ENCODE measurements at regions not wholly inside any gene's neighbourhood (a gene's known extent, or its start where the extent isn't known, plus 50 kb on each side); places are given as distances from the start of the nearest gene placed in this dataset.

DNA sequence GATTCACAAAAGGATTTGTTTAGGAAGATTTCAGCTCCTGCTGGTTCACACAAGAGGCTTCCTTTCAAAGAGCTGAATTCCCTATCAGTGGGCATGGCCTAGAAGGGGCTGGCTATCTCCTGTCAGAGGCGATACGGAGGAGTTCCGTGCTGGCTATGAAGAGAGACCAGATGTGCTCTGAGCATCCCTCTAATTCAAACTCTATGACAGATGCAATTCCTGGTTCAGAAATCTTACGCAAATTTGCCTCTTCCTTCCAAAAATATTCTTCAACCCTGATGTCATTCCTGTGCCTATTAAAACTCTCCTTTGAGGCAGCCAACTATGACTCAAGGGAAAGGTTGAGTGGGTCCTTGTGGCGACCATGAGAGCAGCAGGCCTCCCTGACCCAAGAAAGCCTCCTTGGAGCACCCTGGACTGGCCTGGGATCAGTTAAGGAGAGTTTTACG lies 139.3 kb upstream of the HES1 start:
- peaks cover 47% of the 10 kb centered on the region for H3K4me1 Mint-ChIP-seq

DNA sequence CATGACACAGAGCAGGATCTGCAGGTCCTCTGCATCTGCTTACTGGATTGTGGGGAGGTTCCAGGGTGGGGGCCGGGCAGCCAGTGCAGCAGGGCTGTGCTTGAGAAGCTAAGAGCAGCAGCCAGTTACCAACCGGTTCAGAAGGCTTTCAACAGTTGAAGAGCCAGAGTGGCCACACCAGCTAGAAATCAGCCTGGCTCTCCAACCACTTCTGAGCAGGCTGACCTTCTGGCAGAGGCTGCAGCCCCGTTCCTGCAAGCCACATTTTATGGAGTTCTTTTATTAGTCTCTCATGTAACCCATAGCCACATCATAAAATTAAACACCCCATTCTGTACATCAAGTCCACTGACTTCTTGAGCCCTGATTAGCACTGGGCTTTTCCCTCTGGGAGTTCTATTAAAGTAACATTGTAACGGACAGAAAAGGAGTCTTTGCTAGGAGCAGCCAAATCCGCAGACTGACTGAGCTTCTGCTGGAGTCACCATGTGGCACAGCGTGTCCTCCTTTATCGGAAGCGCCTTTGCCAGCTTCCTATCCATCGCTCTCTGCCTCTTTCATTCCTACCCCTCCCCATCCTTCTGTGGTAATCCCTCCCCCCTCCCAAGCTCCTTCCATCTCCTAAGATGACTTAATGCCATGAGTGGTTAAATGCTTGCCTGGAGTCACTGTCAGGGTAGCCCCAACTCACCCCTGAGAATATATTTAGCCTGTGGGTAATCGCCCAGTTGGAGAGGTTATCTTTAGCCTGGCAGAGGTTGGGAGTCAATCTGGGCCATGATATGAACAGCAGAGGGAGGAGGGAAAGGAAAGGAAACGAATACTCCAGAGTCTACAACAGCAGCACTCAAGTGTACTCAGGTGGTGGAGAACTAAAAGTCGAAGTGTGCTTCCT lies 138.5 kb upstream of the HES1 start:
- H3K27me3 ChIP-seq (ENCODE audit: insufficient read depth): peaks cover 11% of the 10 kb centered on the region; the same call in 1 of the 2 replicates
- H3K4me2 ChIP-seq: no peak overlapping the region
- DNase-seq (ENCODE audit: low spot score) (no peak), ATAC-seq (peak; percentile 9; the same call in 1 of the 3 replicates)
- H4K20me1 ChIP-seq (replicated peaks; ENCODE audit: insufficient read depth): no peaks in the 10 kb centered on the region
- H3F3A ChIP-seq (replicated peaks; ENCODE audit: low read depth): no peaks in the 10 kb centered on the region
- H3K27ac Mint-ChIP-seq: no peak overlapping the region
- no peak overlapping the region for H3K4me3 ChIP-seq
- no peak overlapping the region for H3K27ac ChIP-seq (ENCODE audit: low read depth)
- no peaks in the 10 kb centered on the region; the same call in 2 of the 3 replicates for H3K9me3 Mint-ChIP-seq
- peaks cover 16% of the 10 kb centered on the region for H3K27me3 Mint-ChIP-seq (ENCODE audit: insufficient read depth, low read depth, poor library complexity)
- no peak overlapping the region for H2AFZ ChIP-seq
- H3K36me3 ChIP-seq (ENCODE audit: insufficient read depth): no peaks in the 10 kb centered on the region
- H3K36me3 Mint-ChIP-seq (ENCODE audit: low read depth): no peaks in the 10 kb centered on the region
- no peak overlapping the region for H3K4me3 Mint-ChIP-seq
- no peaks in the 10 kb centered on the region for H3K79me2 ChIP-seq (replicated peaks; ENCODE audit: insufficient read depth)
- peaks cover 21% of the 10 kb centered on the region for H3K4me1 ChIP-seq (ENCODE audit: insufficient read depth)
- H3K9me2 ChIP-seq (ENCODE audit: insufficient read depth): no peaks in the 10 kb centered on the region
- peaks cover 42% of the 10 kb centered on the region for H3K4me1 Mint-ChIP-seq
- TF ChIP-seq ZNF114 (CRISPR knock-in tag; IDR thresholded peaks at IDR 0.05): no peak
- TF ChIP-seq, protein P1, sequence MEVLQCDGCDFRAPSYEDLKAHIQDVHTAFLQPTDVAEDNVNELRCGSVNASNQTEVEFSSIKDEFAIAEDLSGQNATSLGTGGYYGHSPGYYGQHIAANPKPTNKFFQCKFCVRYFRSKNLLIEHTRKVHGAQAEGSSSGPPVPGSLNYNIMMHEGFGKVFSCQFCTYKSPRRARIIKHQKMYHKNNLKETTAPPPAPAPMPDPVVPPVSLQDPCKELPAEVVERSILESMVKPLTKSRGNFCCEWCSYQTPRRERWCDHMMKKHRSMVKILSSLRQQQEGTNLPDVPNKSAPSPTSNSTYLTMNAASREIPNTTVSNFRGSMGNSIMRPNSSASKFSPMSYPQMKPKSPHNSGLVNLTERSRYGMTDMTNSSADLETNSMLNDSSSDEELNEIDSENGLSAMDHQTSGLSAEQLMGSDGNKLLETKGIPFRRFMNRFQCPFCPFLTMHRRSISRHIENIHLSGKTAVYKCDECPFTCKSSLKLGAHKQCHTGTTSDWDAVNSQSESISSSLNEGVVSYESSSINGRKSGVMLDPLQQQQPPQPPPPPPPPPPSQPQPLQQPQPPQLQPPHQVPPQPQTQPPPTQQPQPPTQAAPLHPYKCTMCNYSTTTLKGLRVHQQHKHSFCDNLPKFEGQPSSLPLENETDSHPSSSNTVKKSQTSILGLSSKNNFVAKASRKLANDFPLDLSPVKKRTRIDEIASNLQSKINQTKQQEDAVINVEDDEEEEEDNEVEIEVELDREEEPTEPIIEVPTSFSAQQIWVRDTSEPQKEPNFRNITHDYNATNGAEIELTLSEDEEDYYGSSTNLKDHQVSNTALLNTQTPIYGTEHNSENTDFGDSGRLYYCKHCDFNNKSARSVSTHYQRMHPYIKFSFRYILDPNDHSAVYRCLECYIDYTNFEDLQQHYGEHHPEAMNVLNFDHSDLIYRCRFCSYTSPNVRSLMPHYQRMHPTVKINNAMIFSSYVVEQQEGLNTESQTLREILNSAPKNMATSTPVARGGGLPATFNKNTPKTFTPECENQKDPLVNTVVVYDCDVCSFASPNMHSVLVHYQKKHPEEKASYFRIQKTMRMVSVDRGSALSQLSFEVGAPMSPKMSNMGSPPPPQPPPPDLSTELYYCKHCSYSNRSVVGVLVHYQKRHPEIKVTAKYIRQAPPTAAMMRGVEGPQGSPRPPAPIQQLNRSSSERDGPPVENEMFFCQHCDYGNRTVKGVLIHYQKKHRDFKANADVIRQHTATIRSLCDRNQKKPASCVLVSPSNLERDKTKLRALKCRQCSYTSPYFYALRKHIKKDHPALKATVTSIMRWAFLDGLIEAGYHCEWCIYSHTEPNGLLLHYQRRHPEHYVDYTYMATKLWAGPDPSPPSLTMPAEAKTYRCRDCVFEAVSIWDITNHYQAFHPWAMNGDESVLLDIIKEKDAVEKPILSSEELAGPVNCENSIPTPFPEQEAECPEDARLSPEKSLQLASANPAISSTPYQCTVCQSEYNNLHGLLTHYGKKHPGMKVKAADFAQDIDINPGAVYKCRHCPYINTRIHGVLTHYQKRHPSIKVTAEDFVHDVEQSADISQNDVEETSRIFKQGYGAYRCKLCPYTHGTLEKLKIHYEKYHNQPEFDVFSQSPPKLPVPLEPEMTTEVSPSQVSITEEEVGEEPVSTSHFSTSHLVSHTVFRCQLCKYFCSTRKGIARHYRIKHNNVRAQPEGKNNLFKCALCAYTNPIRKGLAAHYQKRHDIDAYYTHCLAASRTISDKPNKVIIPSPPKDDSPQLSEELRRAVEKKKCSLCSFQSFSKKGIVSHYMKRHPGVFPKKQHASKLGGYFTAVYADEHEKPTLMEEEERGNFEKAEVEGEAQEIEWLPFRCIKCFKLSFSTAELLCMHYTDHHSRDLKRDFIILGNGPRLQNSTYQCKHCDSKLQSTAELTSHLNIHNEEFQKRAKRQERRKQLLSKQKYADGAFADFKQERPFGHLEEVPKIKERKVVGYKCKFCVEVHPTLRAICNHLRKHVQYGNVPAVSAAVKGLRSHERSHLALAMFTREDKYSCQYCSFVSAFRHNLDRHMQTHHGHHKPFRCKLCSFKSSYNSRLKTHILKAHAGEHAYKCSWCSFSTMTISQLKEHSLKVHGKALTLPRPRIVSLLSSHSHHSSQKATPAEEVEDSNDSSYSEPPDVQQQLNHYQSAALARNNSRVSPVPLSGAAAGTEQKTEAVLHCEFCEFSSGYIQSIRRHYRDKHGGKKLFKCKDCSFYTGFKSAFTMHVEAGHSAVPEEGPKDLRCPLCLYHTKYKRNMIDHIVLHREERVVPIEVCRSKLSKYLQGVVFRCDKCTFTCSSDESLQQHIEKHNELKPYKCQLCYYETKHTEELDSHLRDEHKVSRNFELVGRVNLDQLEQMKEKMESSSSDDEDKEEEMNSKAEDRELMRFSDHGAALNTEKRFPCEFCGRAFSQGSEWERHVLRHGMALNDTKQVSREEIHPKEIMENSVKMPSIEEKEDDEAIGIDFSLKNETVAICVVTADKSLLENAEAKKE (CRISPR knock-in tag; IDR thresholded peaks at IDR 0.05): no peak
- no peak for TF ChIP-seq ZNF331 (CRISPR knock-in tag; IDR thresholded peaks at IDR 0.05; ENCODE audit: low read depth)

More for the DNA sequence above, 139.3 kb upstream of the HES1 start:
- Mint-ChIP-seq H3K27me3 (ENCODE audit: insufficient read depth, low read depth, poor library complexity) (peaks cover 11% of the 10 kb centered on the region), H3K36me3 (ENCODE audit: low read depth) (no peaks in the 10 kb centered on the region), H3K27ac (no peak overlapping the region), H3K9me3 (no peaks in the 10 kb centered on the region; the same call in 2 of the 3 replicates), H3K4me3 (no peak overlapping the region)
- DNase-seq (ENCODE audit: low spot score) (peak; percentile 37), ATAC-seq (peak; percentile 85)
- Histone ChIP-seq H3F3A (replicated peaks; ENCODE audit: low read depth) (no peaks in the 10 kb centered on the region), H3K27me3 (ENCODE audit: insufficient read depth) (peaks cover 11% of the 10 kb centered on the region; the same call in 1 of the 2 replicates), H2AFZ (no peak overlapping the region), H3K36me3 (ENCODE audit: insufficient read depth) (no peaks in the 10 kb centered on the region), H3K9me2 (ENCODE audit: insufficient read depth) (no peaks in the 10 kb centered on the region), H4K20me1 (replicated peaks; ENCODE audit: insufficient read depth) (no peaks in the 10 kb centered on the region), H3K4me3 (no peak overlapping the region), H3K79me2 (replicated peaks; ENCODE audit: insufficient read depth) (no peaks in the 10 kb centered on the region), H3K4me2 (peak overlapping the region; percentile 53), H3K27ac (ENCODE audit: low read depth) (no peak overlapping the region), H3K4me1 (ENCODE audit: insufficient read depth) (peaks cover 21% of the 10 kb centered on the region)
- TF ChIP-seq NANOG (IDR thresholded peaks at IDR 0.05; ENCODE audit: borderline replicate concordance) (no peak), ZNF331 (CRISPR knock-in tag; IDR thresholded peaks at IDR 0.05; ENCODE audit: low read depth) (no peak), STAT1 (IDR thresholded peaks at IDR 0.05; ENCODE audit: unreplicated experiment) (no peak), ZNF114 (CRISPR knock-in tag; IDR thresholded peaks at IDR 0.05) (no peak)
- TF ChIP-seq, protein P2, sequence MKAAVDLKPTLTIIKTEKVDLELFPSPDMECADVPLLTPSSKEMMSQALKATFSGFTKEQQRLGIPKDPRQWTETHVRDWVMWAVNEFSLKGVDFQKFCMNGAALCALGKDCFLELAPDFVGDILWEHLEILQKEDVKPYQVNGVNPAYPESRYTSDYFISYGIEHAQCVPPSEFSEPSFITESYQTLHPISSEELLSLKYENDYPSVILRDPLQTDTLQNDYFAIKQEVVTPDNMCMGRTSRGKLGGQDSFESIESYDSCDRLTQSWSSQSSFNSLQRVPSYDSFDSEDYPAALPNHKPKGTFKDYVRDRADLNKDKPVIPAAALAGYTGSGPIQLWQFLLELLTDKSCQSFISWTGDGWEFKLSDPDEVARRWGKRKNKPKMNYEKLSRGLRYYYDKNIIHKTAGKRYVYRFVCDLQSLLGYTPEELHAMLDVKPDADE (IDR thresholded peaks at IDR 0.05): no peak
- TF ChIP-seq, protein P3, sequence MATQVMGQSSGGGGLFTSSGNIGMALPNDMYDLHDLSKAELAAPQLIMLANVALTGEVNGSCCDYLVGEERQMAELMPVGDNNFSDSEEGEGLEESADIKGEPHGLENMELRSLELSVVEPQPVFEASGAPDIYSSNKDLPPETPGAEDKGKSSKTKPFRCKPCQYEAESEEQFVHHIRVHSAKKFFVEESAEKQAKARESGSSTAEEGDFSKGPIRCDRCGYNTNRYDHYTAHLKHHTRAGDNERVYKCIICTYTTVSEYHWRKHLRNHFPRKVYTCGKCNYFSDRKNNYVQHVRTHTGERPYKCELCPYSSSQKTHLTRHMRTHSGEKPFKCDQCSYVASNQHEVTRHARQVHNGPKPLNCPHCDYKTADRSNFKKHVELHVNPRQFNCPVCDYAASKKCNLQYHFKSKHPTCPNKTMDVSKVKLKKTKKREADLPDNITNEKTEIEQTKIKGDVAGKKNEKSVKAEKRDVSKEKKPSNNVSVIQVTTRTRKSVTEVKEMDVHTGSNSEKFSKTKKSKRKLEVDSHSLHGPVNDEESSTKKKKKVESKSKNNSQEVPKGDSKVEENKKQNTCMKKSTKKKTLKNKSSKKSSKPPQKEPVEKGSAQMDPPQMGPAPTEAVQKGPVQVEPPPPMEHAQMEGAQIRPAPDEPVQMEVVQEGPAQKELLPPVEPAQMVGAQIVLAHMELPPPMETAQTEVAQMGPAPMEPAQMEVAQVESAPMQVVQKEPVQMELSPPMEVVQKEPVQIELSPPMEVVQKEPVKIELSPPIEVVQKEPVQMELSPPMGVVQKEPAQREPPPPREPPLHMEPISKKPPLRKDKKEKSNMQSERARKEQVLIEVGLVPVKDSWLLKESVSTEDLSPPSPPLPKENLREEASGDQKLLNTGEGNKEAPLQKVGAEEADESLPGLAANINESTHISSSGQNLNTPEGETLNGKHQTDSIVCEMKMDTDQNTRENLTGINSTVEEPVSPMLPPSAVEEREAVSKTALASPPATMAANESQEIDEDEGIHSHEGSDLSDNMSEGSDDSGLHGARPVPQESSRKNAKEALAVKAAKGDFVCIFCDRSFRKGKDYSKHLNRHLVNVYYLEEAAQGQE (IDR thresholded peaks at IDR 0.05; ENCODE audit: unreplicated experiment): no peak
